DMS114 treated with DMSO at 0.1 percent for 48 hours (cell line): ENCODE measurements at regions not wholly inside any gene's neighbourhood (a gene's known extent, or its start where the extent isn't known, plus 50 kb on each side); places are given as distances from the start of the nearest gene placed in this dataset.

Source experiments
- DNase-seq: peaks from one replicate; lab custom pipeline; 2025; ENCODE audit not compliant: unreplicated experiment; lab: John Stamatoyannopoulos, UW

DNA sequence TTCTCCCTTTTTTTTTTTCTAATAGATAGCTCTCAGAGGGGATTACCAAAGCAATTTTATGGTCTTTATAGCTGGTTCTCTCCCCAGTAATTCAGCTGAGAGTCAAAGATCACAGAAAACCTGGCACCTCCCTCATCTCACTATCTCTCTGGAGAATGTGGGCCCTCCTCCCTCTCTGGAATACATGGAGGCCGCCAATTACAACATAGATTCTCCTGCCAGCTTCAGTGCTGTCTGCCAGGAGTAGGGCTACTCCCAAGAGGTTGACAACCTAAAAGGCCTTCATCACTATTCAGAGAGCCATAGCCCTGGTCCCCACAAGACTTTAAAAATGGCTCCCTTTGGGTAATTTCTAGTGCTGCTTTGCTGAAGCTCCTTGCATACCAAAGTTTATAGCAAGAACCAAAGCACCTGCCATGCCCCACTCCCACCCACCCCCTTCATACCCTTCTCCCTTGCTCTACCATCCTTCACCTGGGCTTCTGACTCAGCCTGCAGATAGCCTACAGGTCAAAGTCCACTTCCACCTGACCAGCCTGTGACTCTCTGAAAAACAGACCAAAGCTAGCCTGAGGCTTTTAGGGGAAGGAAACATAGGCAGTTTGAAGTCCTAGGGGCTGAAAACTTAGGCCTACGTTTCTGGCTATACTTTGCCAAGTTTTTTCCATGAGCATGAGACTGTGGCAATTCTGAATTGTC lies 472.3 kb downstream of the TNS1 start:
- no peak for DNase-seq

DNA sequence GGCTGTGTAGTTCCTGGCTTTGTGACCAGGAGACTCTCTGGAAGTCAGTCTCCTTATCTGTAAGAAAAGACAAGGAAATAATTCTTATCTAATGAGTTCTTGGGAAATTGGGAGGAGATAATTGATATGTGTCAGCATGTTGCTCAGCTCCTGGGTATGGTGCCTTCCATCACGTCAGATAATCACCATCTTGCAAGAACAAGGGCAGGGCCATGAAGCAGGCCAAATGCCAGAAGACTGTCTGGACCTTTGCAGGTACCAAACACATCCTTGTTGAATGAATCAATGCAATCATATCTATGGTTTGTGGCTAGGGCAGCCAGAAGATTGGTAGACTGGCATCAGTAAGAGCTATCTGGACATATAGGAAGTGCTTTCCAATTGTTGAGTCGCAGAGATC lies 473.5 kb downstream of the TNS1 start:
- DNase-seq, result no peak

DNA sequence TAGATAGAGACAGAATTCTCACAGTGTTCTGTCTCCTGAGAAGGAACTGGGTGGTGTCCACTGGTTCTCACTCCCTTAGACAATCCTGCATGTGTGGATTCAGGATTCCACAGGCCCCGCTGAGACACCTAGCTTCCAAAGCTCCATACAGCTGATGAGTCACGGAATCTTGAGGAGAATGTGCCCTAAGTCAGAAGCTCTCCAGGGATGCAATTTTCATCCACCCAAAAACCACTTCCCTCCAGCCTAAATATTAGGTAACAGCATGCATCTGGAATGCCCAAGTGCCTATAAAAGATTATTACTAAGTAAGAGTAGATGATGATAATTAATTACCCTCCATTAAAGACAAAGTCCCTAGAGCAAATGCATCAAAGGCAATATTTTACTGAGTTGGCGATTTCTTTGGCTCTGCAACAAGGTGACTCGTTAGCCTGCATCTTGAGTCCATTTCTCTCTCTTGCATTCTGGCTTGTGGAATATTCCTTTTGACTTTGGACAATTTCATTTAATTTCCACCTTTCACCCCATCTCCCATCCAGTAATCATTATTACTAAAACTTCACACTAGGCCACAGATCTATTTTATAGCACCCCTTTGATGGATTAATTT lies 475.1 kb downstream of the TNS1 start:
- no peak for DNase-seq

DNA sequence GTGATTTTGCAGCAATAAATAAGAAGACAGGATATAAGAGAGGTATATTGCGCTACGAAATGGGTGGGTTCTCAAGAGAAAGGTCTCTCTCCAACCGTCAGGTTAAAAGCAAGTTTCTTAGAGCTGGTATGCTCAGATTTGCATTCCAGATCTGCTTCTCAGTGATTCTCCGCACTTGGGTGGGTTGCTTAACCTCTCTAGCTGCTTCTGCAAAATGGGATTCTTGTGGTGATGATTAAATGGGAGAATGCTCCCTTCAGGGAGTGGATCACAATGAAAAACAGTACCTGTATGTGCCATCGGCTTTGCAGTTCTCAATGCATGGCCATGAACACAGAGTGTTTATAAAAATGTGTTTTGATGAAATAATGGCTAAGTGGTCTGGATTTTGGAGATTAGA lies 477.7 kb downstream of the TNS1 start:
- no peak for DNase-seq

GRCh38 chr2:217523286-217523685 lies 479.5 kb downstream of the TNS1 start:
- DNase-seq, result no peak

DNA sequence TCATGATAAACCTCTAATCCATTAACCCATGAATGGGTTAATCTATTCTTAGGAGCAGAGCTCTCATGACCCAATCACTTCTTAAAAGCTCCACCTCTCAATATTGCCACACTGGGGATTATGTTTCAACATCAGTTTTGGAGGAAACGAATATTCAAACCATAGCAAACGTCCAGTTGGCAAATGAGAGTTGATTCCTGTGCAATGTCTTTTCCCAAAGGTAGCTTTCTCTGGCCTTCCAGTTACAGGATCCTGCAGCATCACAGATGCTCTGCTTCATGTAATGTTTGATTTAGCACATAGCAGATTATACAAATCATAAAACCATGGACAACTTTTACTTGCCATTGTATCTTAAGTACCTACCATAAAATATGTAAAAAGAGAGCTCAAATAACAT lies 481.0 kb downstream of the TNS1 start:
- DNase-seq, result no peak

DNA sequence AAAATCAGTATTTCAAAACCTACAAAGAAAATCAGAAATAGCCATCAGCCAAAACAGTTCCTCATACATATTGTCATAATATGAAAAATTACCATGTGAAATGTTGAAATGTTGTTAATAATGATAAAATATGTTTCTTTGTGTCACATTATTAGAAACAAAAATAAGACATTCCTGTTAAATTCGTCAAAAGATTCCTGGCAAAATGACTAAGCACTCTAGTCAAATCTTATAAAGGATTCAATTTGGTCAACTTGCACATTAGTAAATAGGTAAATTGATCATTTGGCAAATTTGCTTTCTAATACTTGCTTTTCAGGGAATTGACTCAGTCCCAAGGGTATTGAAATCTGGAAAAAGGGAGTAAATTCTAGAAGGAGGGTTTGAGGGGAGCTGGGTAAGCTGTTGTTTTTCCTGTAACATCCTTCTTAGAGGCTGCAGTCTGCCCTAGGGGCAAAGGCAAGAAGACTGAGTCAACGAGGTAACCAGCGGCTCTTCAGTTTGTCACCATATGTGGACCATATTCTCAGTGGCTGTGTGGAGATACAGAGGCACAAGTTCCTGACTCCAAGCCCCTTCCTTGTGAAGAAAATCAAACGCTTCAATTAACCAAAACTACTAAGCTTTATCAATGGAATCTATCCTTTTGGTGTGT lies 482.3 kb downstream of the TNS1 start:
- DNase-seq, result no peak

DNA sequence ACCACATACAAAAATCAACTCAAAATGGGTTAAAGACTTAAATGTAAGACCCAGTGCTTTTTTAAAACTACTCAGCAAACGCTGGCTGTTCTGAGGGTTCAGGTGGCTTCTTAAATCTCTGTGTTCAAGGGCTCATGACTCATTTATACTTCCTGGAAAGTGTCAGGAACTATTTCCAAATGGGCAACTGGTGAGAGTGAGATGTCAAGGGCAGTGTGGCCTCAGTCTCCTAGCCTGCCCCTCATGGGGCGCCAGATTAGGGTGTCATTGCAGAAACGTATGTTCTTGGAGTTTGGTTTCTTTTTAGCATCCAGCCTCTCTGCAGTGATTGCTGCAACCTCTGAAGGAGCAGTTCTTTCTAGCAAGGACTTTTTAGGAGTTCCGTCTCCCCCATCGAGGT lies 485.4 kb downstream of the TNS1 start:
- DNase-seq, result no peak

DNA sequence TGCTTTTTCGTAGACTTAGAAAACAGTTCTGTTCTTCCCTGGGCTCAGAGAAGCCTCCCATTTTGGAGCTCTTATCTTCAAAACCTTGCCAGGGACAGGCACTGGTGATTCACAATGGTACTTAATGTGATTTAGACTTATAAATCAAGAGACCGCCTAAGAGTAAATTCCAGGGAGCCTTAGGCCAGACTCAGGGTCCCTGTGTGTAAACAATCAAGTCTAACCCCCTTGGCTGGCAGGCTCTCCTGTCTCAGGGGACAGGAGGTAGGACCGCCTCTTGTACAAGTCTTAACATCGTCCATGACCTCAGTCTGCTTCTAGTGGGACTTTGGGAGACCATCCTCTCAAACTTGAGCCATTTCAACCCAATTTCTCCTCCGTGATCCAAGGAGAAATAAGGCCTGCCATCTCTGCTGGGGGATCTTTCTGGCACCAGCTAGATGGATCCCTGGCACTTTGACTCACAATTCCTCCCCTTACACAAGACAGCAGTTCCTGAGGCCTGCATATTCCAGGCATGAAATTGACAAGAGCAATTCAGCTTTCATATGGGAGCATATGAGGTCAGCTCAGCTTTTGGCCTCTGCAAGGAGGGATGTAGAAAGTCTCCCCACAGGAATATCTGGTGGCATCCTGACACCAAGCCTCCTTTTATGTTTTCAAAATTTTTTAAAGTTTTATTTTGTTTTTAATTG lies 487.0 kb downstream of the TNS1 start:
- DNase-seq, result no peak

DNA sequence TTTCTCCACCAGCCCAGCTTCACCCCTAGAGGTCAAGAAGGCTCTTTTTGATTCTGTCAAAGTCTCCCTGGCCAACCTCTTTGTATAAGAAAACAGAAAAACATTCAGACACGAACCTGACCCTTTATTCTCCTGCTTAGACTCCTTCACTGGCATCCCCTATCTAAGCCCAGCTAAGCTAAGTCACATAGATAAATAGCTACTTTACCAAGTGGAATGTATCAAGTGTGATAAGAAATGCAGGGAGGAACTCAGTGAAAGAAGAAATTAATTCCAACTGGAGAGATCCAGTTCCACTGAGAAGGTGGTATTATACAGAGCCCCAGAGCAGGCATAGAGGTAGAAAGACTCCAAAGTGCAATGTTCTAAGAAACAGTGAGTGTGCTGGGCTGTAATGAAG lies 489.5 kb downstream of the TNS1 start:
- no peak for DNase-seq

DNA sequence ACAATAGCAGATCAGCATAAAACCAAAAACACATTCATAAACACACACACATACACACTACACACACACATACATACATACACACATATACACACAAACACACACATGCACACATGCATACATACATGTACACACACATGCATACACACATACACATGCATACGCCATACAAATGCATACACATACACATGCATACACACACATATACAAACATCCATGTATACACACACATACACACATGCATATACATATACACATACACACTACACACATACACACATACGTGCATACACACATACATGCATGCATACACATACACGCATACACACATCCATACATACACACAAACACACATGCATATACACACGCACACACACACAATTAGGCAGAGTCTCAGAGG lies 490.1 kb downstream of the TNS1 start:
- DNase-seq, result no peak

GRCh38 chr2:217512259-217512658 lies 490.5 kb downstream of the TNS1 start:
- no peak for DNase-seq

GRCh38 chr2:217511850-217512249 lies 490.9 kb downstream of the TNS1 start:
- DNase-seq, result no peak

DNA sequence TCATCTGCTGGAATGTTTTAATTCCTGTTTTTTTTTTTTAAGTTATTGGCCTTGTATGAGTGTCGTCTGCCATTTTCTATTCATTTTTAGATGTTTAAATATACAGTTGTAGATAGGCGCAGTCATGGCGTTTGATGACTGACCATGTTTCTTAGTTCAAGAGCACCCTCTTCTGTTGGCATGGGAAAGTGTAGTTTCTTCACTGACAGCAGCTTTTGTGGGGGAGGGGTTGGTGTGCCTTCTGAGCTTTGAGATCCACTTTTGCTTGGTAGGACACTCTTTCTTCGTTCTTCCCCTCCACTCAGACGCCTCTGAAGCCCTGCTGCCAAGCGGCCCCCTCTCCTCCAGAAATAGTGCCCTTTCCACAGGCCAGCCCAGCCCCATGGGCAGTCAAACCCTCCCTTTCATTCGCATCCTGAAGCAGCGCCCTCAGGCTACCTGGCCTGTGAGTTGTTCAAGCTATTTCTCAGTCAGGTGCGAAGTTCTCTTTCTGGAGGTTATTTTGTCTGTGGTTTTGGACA lies 492.0 kb downstream of the TNS1 start:
- DNase-seq, result peak; percentile 71

DNA sequence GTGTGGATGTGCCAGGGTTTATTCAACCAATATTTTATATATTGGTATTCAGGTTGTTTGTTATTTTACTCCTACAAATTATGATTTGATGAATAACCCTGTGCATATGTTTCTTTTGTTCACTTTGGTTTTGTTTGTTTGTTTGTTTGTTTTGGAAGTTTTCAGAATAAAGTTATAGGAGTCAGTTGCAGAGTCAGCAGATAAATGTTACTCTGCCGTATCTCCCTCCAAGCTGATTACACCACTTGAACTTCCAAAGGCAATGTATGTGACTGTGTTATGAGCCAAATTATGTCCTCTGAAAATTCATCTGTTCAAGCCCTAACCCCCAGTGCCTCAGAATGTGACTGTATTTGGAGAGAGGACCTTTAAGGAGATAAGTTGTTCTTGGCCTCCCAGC lies 497.5 kb downstream of the TNS1 start:
- DNase-seq, result no peak

GRCh38 chr2:217501887-217502286 lies 500.9 kb downstream of the TNS1 start:
- no peak for DNase-seq

- no peak for DNase-seq
Measured at GRCh38 chr2:217497843-217498377, 504.9 kb downstream of the TNS1 start.

DNA sequence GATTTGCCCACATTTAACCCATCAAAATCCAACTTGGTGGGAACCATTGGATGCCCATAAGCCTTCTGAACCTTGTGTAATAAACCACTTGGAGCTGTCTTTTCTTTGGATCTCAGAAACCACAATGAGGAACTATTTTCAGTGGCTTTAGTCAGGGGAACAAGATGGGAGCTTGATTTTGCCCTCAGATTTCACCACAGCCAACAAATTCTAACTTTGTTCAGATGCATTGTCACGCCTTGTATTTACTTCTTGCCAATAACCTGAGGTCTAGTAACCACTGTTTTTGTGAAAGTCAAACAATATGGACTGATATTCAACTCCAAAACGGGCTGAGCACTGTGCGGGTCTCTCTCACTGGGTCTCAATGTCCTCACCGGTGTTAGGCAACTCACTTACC lies 508.2 kb downstream of the TNS1 start:
- DNase-seq, result no peak

GRCh38 chr2:217491271-217491670 lies 511.5 kb downstream of the TNS1 start:
- DNase-seq, result no peak

- DNase-seq, result no peak
Measured at GRCh38 chr2:217489145-217489960, 513.4 kb downstream of the TNS1 start.

DNA sequence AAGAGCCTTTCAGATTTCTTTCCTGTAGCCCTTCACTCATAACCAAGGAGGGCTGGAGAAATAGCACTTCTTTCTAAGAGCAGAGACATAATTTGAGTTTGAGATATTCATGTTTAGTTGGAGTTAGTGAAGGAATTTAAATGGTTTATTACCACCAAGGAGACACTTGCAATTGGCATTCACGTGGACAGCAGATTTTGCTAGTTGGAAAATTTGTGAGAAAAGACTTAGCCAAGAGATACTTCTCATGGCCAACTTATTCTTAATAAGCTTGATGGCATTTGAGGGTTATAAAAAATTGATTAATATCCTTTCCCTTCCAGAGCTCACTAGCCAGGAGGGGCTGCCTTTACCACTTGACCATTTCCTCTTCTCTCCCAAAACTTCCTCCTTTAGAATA lies 518.7 kb downstream of the TNS1 start:
- no peak for DNase-seq
